ENCODE measurements at regions not wholly inside any gene's neighbourhood (a gene's known extent, or its start where the extent isn't known, plus 50 kb on each side); places are given as distances from the start of the nearest gene placed in this dataset.

GRCh38 chr5:39857041-39857440 is 432.3 kb upstream of the DAB2 start:
- Histone ChIP-seq H3K4me3 (ENCODE audit: low read depth, low read length) (no peak overlapping the region), H3K9me3 (ENCODE audit: control insufficient read depth, insufficient read depth, low read length) (no peaks in the 10 kb centered on the region), H3K27me3 (ENCODE audit: control insufficient read depth, insufficient read depth, low read length) (no peaks in the 10 kb centered on the region), H3K27ac (ENCODE audit: low read depth, low read length) (no peak overlapping the region)
- no peak for DNase-seq (ENCODE audit: low read depth, low spot score)
- POLR2A ChIA-PET: no interaction called here
- TF ChIP-seq, protein P1, sequence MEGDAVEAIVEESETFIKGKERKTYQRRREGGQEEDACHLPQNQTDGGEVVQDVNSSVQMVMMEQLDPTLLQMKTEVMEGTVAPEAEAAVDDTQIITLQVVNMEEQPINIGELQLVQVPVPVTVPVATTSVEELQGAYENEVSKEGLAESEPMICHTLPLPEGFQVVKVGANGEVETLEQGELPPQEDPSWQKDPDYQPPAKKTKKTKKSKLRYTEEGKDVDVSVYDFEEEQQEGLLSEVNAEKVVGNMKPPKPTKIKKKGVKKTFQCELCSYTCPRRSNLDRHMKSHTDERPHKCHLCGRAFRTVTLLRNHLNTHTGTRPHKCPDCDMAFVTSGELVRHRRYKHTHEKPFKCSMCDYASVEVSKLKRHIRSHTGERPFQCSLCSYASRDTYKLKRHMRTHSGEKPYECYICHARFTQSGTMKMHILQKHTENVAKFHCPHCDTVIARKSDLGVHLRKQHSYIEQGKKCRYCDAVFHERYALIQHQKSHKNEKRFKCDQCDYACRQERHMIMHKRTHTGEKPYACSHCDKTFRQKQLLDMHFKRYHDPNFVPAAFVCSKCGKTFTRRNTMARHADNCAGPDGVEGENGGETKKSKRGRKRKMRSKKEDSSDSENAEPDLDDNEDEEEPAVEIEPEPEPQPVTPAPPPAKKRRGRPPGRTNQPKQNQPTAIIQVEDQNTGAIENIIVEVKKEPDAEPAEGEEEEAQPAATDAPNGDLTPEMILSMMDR (IDR thresholded peaks at IDR 0.05; ENCODE audit: low read depth, low read length): no peak
- CTCF ChIA-PET: interaction anchor here (0.5 kb wide), 1 partner anchor 41 kb away, joined by 3 read pairs; no protein-coding TSS in a partner anchor

DNA sequence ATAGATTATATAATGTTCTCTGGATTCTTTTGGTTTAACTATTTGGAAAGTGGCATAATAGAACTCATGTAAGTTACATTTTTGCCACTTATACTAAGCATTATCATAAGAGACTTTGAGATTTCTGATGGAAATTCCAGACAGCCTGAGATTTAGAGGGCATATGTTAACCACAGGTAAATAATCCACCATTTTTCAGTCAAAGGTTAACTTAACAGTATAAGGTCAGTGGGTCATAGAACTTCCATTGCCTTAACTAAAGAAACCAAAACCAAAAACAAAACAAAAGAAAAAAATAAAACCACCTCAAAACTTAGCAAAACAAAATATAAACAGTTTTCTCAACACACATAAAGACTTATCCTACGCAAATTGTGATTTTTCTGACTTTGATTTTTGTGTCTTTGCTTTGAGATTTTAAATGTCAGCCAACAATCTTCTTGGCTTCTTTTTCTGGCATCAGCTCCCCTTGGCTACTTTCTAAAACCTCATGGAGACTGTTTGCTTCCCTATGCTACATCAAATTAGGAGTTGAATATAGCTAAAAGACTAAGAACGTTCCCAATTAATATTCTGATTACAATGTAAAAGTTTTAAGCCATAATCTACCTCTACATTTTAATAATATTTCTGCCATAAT is 430.1 kb upstream of the DAB2 start:
- Histone ChIP-seq H3K27me3 (ENCODE audit: control insufficient read depth, insufficient read depth, low read length) (no peaks in the 10 kb centered on the region), H3K9me3 (ENCODE audit: control insufficient read depth, insufficient read depth, low read length) (no peaks in the 10 kb centered on the region), H3K4me3 (ENCODE audit: low read depth, low read length) (no peak overlapping the region), H3K27ac (ENCODE audit: low read depth, low read length) (no peak overlapping the region)
- ChIA-PET CTCF (no interaction called here), POLR2A (no interaction called here)
- TF ChIP-seq, protein P1 (IDR thresholded peaks at IDR 0.05; ENCODE audit: low read depth, low read length): no peak
- DNase-seq (ENCODE audit: low read depth, low spot score): no peak

DNA sequence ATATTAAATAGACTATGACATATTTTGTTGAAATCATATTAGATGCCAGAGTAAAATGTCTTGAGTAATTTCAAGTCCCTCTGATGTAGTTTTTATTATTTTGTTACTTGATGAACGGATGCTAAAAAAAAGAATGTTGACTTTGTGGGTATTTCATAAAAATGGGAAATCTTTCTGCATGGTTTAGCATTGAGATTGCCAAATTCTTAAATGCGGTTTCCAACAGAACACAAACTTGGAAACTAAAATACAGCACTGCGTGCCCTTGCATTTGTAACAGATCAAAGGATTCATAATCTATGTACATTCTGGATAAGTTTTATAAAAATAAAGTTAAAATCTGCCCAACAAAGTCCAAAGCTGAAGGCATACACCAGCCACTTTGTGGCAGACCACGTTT is 425.5 kb upstream of the DAB2 start:
- CTCF ChIA-PET: no interaction called here
- H3K27me3 ChIP-seq (ENCODE audit: control insufficient read depth, insufficient read depth, low read length): no peaks in the 10 kb centered on the region
- H3K9me3 ChIP-seq (ENCODE audit: control insufficient read depth, insufficient read depth, low read length): no peaks in the 10 kb centered on the region
- no peak overlapping the region for H3K27ac ChIP-seq (ENCODE audit: low read depth, low read length)
- H3K4me3 ChIP-seq (ENCODE audit: low read depth, low read length): no peak overlapping the region
- DNase-seq (ENCODE audit: low read depth, low spot score): no peak
- TF ChIP-seq, protein P1 (IDR thresholded peaks at IDR 0.05; ENCODE audit: low read depth, low read length): no peak
- POLR2A ChIA-PET: no interaction called here

DNA sequence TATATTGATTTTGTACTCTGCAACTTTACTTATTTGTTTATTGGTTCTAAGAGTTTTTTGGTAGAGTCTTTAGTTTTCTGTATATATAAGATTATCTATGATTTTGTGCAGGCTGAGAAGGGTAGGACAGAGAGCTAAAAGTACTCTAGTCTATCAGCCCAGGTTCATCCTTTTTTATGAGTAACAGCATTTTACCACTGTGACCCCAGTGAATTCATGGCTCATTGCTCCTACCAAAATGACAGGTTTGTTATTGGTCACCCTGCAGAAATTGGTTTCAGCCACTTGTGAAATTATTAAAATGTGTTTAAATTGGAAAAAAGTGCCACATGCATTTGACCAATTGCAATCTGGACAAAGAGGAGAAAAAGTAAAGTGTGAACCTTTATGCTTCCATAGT is 421.4 kb upstream of the DAB2 start:
- POLR2A ChIA-PET: no interaction called here

DNA sequence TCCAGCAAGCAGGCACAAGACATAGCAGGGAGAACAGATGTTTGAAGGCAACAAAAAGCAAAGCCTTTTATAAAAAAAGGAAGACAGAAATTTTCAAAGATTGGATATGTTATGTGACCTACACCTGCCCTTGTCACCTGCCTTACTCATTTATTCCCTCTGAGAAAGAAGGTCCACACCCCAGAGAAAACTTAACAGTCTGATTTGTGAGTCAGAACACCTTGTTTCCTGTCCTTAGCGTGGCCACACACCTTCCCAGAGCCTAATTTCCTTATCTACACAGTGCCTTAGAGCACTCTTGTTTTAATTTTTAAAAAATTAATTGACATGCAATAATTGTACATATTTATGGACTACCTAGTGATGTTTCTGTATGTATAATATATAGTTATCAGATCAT is 419.0 kb upstream of the DAB2 start:
- TF ChIP-seq, protein P1 (IDR thresholded peaks at IDR 0.05; ENCODE audit: low read depth, low read length): no peak
- Histone ChIP-seq H3K4me3 (ENCODE audit: low read depth, low read length) (no peak overlapping the region), H3K9me3 (ENCODE audit: control insufficient read depth, insufficient read depth, low read length) (no peaks in the 10 kb centered on the region), H3K27me3 (ENCODE audit: control insufficient read depth, insufficient read depth, low read length) (no peaks in the 10 kb centered on the region), H3K27ac (ENCODE audit: low read depth, low read length) (no peak overlapping the region)
- ChIA-PET POLR2A (no interaction called here), CTCF (no interaction called here)
- no peak for DNase-seq (ENCODE audit: low read depth, low spot score)

More for the DNA sequence above, 421.4 kb upstream of the DAB2 start:
- DNase-seq (ENCODE audit: low read depth, low spot score): no peak
- no peak overlapping the region for H3K4me3 ChIP-seq (ENCODE audit: low read depth, low read length)
- TF ChIP-seq, protein P1 (IDR thresholded peaks at IDR 0.05; ENCODE audit: low read depth, low read length): no peak
- H3K27ac ChIP-seq (ENCODE audit: low read depth, low read length): no peak overlapping the region
- H3K27me3 ChIP-seq (ENCODE audit: control insufficient read depth, insufficient read depth, low read length): no peaks in the 10 kb centered on the region
- H3K9me3 ChIP-seq (ENCODE audit: control insufficient read depth, insufficient read depth, low read length): no peaks in the 10 kb centered on the region
- CTCF ChIA-PET: interaction anchor here (0.5 kb wide), 1 partner anchor 27 kb away, joined by 3 read pairs; no protein-coding TSS in a partner anchor

Measured in AG04450 (cell line).